CD4-positive, CD25-positive, alpha-beta regulatory T cell (primary cell): ENCODE measurements at regions not wholly inside any gene's neighbourhood (a gene's known extent, or its start where the extent isn't known, plus 50 kb on each side); places are given as distances from the start of the nearest gene placed in this dataset.

ENCODE experiments used
- ATAC-seq, 2 donors: fragments of 150-1000 bp; cut with Tn5 transposase; one replicate each; pipeline ENCODE4 v1.10.0; 2021; ENCODE audit warnings: low read depth in 2 of 2, moderate number of reproducible peaks in 2 of 2, moderate library complexity in 1 of 2
- DNase-seq, 3 donors: peaks; one replicate each; pipeline versions ENCODE4 v3.0.0 to v3.0.0-alpha.2; 2012 to 2022; ENCODE audit warnings: mixed read lengths in 1 of 3
- H3K27ac ChIP-seq: one replicate; pipeline ENCODE4 v1.7.0; 2013; ENCODE audit warnings: mild to moderate bottlenecking, low read length; ENCODE audit not compliant: insufficient read depth, poor library complexity, severe bottlenecking
- H3K27me3 ChIP-seq: one replicate; pipeline ENCODE4 v1.7.0; 2013; ENCODE audit warnings: low read length; ENCODE audit not compliant: control insufficient read depth, insufficient read depth
- H3K36me3 ChIP-seq: one replicate; pipeline ENCODE4 v1.7.0; 2013; ENCODE audit warnings: mild to moderate bottlenecking, low read length, moderate library complexity; ENCODE audit not compliant: control insufficient read depth, insufficient read depth
- H3K4me1 ChIP-seq: 2 replicates; pipeline ENCODE4 v1.7.0; 2013; ENCODE audit warnings: mild to moderate bottlenecking, low read length; ENCODE audit not compliant: insufficient read depth, control insufficient read depth, poor library complexity, severe bottlenecking
- H3K4me3 ChIP-seq: one replicate; pipeline ENCODE4 v1.7.0; 2013; ENCODE audit warnings: low read depth, mild to moderate bottlenecking, low read length, moderate library complexity
- H3K9me3 ChIP-seq, 2 experiments: 1 replicate in 1 of 2; 2 replicates in 1 of 2; pipeline ENCODE4 v1.7.0; 2013; ENCODE audit warnings: low read length in 2 of 2, mild to moderate bottlenecking in 1 of 2, moderate library complexity in 1 of 2; ENCODE audit not compliant: control insufficient read depth in 2 of 2
- H3K27ac Mint-ChIP-seq, 3 donors: one replicate each; pipeline ENCODE4 v1.8.0; 2020 to 2022; ENCODE audit warnings: mild to moderate bottlenecking in 3 of 3, mixed read lengths in 3 of 3, moderate library complexity in 2 of 3
- H3K27me3 Mint-ChIP-seq: one replicate; pipeline ENCODE4 v1.8.0; 2022; ENCODE audit warnings: mild to moderate bottlenecking, mixed read lengths
- H3K36me3 Mint-ChIP-seq: one replicate; pipeline ENCODE4 v1.8.0; 2020; ENCODE audit warnings: mixed read lengths
- H3K4me1 Mint-ChIP-seq, 4 donors: one replicate each; pipeline ENCODE4 v1.8.0; 2020 to 2022; ENCODE audit warnings: mixed read lengths in 4 of 4, mild to moderate bottlenecking in 1 of 4
- H3K4me3 Mint-ChIP-seq, 4 donors: one replicate each; pipeline ENCODE4 v1.8.0; 2020 to 2022; ENCODE audit warnings: mild to moderate bottlenecking in 4 of 4, mixed read lengths in 4 of 4, moderate library complexity in 3 of 4
- H3K9me3 Mint-ChIP-seq, 7 donors: one replicate each; pipeline ENCODE4 v1.8.0; 2020 to 2022; ENCODE audit warnings: mixed read lengths in 7 of 7, mild to moderate bottlenecking in 3 of 7, moderate library complexity in 2 of 7

DNA sequence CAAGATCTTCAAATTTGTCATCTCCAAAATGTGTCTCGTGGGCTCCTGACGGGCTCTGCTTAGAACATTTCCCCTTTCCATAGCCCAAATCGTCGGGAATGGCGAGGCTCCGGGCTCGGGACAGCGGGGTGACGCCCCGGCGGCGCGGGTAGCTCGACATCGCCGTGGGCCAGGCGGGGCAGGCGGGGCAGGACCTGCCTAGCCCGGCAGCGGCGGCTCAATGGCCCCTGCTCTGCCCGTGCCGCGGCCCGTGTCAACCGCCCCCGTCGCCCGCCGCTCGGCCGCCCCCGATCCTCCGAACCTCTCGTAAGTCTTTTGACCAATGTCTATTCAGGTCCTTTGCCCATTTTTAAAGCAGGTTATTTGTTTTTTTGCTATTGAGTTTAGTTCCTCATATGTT lies 111.2 kb downstream of the PMAIP1 start:
- H3K4me1 ChIP-seq, result no peaks in the 10 kb centered on the region
- no peaks in the 10 kb centered on the region for H3K36me3 Mint-ChIP-seq
- H3K9me3 ChIP-seq, result no peaks in the 10 kb centered on the region
- DNase-seq, result no peak
- H3K27ac ChIP-seq, result no peak overlapping the region
- H3K4me3 ChIP-seq, result no peak overlapping the region
- no peaks in the 10 kb centered on the region for H3K27me3 ChIP-seq
- H3K4me1 Mint-ChIP-seq, result no peaks in the 10 kb centered on the region
- no peak for ATAC-seq
- H3K36me3 ChIP-seq, result no peaks in the 10 kb centered on the region
- peaks cover 0 to 4% (median 0%) of the 10 kb centered on the region in 7 donors for H3K9me3 Mint-ChIP-seq
- peaks cover 31% of the 10 kb centered on the region for H3K27me3 Mint-ChIP-seq
- H3K4me3 Mint-ChIP-seq, result no peak overlapping the region
- no peak overlapping the region for H3K27ac Mint-ChIP-seq

GRCh38 chr18:60010513-60010912 lies 110.7 kb downstream of the PMAIP1 start:
- peaks cover 36% of the 10 kb centered on the region for H3K27me3 Mint-ChIP-seq
- Histone ChIP-seq H3K4me1 (no peaks in the 10 kb centered on the region), H3K36me3 (no peaks in the 10 kb centered on the region), H3K27ac (no peak overlapping the region), H3K27me3 (no peaks in the 10 kb centered on the region), H3K4me3 (no peak overlapping the region), H3K9me3 (no peaks in the 10 kb centered on the region)
- H3K27ac Mint-ChIP-seq, result no peak overlapping the region
- ATAC-seq, result no peak
- H3K36me3 Mint-ChIP-seq, result no peaks in the 10 kb centered on the region
- H3K4me1 Mint-ChIP-seq, result no peaks in the 10 kb centered on the region
- H3K9me3 Mint-ChIP-seq, result peaks cover 0 to 4% (median 0%) of the 10 kb centered on the region in 7 donors
- H3K4me3 Mint-ChIP-seq, result no peak overlapping the region
- no peak for DNase-seq

GRCh38 chr18:60007661-60008060 lies 107.9 kb downstream of the PMAIP1 start:
- H3K4me1 Mint-ChIP-seq, result no peaks in the 10 kb centered on the region

GRCh38 chr18:60003610-60004185 lies 103.9 kb downstream of the PMAIP1 start:
- Mint-ChIP-seq H3K27me3 (peaks cover 44% of the 10 kb centered on the region), H3K4me3 (no peak overlapping the region), H3K27ac (no peak overlapping the region), H3K9me3 (peaks cover 0 to 11% (median 3%) of the 10 kb centered on the region in 7 donors), H3K36me3 (no peaks in the 10 kb centered on the region), H3K4me1 (no peaks in the 10 kb centered on the region)
- no peak for ATAC-seq
- H3K27ac ChIP-seq, result no peak overlapping the region
- peaks cover 3% of the 10 kb centered on the region for H3K27me3 ChIP-seq
- H3K36me3 ChIP-seq, result no peaks in the 10 kb centered on the region
- DNase-seq, result no peak
- H3K4me3 ChIP-seq, result no peak overlapping the region
- H3K9me3 ChIP-seq, result no peaks in the 10 kb centered on the region
- no peaks in the 10 kb centered on the region for H3K4me1 ChIP-seq

More at GRCh38 chr18:60007661-60008060, 107.9 kb downstream of the PMAIP1 start:
- no peaks in the 10 kb centered on the region for H3K36me3 Mint-ChIP-seq
- peaks cover 0 to 6% (median under 1%) of the 10 kb centered on the region in 7 donors for H3K9me3 Mint-ChIP-seq
- ATAC-seq, result no peak
- no peaks in the 10 kb centered on the region for H3K4me1 ChIP-seq
- H3K27ac ChIP-seq, result no peak overlapping the region
- H3K4me3 Mint-ChIP-seq, result no peak overlapping the region
- no peak for DNase-seq
- no peaks in the 10 kb centered on the region for H3K36me3 ChIP-seq
- no peaks in the 10 kb centered on the region for H3K27me3 ChIP-seq
- peaks cover 36% of the 10 kb centered on the region for H3K27me3 Mint-ChIP-seq
- no peaks in the 10 kb centered on the region for H3K9me3 ChIP-seq
- H3K27ac Mint-ChIP-seq, result no peak overlapping the region
- H3K4me3 ChIP-seq, result no peak overlapping the region

GRCh38 chr18:59996370-59996966 lies 96.7 kb downstream of the PMAIP1 start:
- Histone ChIP-seq H3K27ac (no peak overlapping the region), H3K36me3 (no peaks in the 10 kb centered on the region), H3K4me1 (no peaks in the 10 kb centered on the region), H3K9me3 (no peaks in the 10 kb centered on the region), H3K27me3 (peaks cover 10% of the 10 kb centered on the region), H3K4me3 (no peak overlapping the region)
- H3K27ac Mint-ChIP-seq, result no peak overlapping the region
- peaks cover 57% of the 10 kb centered on the region for H3K27me3 Mint-ChIP-seq
- H3K4me3 Mint-ChIP-seq, result no peak overlapping the region
- peaks cover 0 to 4% (median 3%) of the 10 kb centered on the region in 7 donors for H3K9me3 Mint-ChIP-seq
- H3K4me1 Mint-ChIP-seq, result no peaks in the 10 kb centered on the region
- ATAC-seq, result no peak
- peak in 1 of 3 donors; percentile 32 for DNase-seq
- H3K36me3 Mint-ChIP-seq, result no peaks in the 10 kb centered on the region

GRCh38 chr18:59994357-59994756 lies 94.6 kb downstream of the PMAIP1 start:
- H3K27ac ChIP-seq, result no peak overlapping the region
- peak in 1 of 3 donors; percentile 30 for DNase-seq
- Mint-ChIP-seq H3K4me1 (no peaks in the 10 kb centered on the region), H3K9me3 (peaks cover 0 to 5% (median 0%) of the 10 kb centered on the region in 7 donors), H3K27ac (no peak overlapping the region), H3K27me3 (peaks cover 74% of the 10 kb centered on the region), H3K4me3 (no peak overlapping the region), H3K36me3 (no peaks in the 10 kb centered on the region)
- H3K9me3 ChIP-seq, result no peaks in the 10 kb centered on the region
- H3K27me3 ChIP-seq, result peaks cover 12% of the 10 kb centered on the region
- ATAC-seq, result peak in 1 of 2 donors; percentile 43
- no peaks in the 10 kb centered on the region for H3K4me1 ChIP-seq
- H3K4me3 ChIP-seq, result no peak overlapping the region
- no peaks in the 10 kb centered on the region for H3K36me3 ChIP-seq

DNA sequence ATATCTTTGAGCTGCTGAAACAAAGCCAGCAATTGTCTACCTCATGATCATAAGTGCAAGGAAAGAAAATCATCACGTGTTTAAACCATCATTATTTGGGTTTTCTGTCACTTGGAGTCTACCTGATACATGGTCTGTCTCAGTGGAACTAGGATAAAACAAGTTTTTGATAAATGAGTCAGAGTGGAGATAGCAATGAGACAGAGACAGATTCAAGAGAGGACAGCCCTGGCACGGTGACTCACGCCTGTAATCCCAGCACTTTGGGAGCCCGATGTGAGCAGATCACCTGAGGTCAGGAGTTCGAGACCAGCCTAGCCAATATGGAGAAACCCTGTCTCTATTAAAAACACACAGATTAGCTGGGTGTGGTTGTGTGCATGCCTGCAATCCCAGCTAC lies 93.8 kb downstream of the PMAIP1 start:
- Histone ChIP-seq H3K4me1 (no peaks in the 10 kb centered on the region), H3K36me3 (no peaks in the 10 kb centered on the region), H3K27ac (no peak overlapping the region), H3K4me3 (no peak overlapping the region), H3K9me3 (no peaks in the 10 kb centered on the region), H3K27me3 (peaks cover 16% of the 10 kb centered on the region)
- Mint-ChIP-seq H3K27ac (no peak overlapping the region), H3K9me3 (peaks cover 0 to 4% (median 0%) of the 10 kb centered on the region in 7 donors), H3K4me1 (no peaks in the 10 kb centered on the region), H3K27me3 (peaks cover 68% of the 10 kb centered on the region), H3K36me3 (no peaks in the 10 kb centered on the region), H3K4me3 (no peak overlapping the region)
- no peak for ATAC-seq
- no peak for DNase-seq
